Esophagus muscularis mucosa (tissue), 4 donors: ENCODE measurements at regions not wholly inside any gene's neighbourhood (a gene's known extent, or its start where the extent isn't known, plus 50 kb on each side); places are given as distances from the start of the nearest gene placed in this dataset.

Experiments used
- DNase-seq: peaks from one replicate; pipeline ENCODE4 v3.0.0-alpha.2; 2017; ENCODE audit errors: extremely low spot score
- H3K27ac ChIP-seq, 4 donors: fragments of 200-600 bp; sonication (generic); replicated peaks in 1 of 4; 1 replicate in 3 of 4; 2 replicates in 1 of 4; pipeline ENCODE4 v1.5.1; 2016 to 2019; ENCODE audit warnings: mild to moderate bottlenecking in 1 of 4
- H3K27me3 ChIP-seq, 4 donors: fragments of 200-600 bp; sonication (generic); one replicate each; pipeline versions ENCODE4 v1.5.1 to v1.6.0; 2016 to 2019
- H3K36me3 ChIP-seq, 4 donors: fragments of 200-600 bp; sonication (generic); one replicate each; pipeline ENCODE4 v1.5.1; 2016 to 2019
- H3K4me1 ChIP-seq, 4 donors: fragments of 200-600 bp; sonication (generic); one replicate each; pipeline ENCODE4 v1.5.1; 2016 to 2019
- H3K4me3 ChIP-seq, 4 donors: fragments of 200-600 bp; sonication (generic); 1 replicate in 2 of 4; 2 replicates in 2 of 4; pipeline ENCODE4 v1.5.1; 2016 to 2019; ENCODE audit warnings: mild to moderate bottlenecking in 4 of 4, moderate library complexity in 1 of 4
- H3K9me3 ChIP-seq, 4 donors: fragments of 200-600 bp; sonication (generic); 1 replicate in 3 of 4; 2 replicates in 1 of 4; pipeline ENCODE4 v1.5.1; 2016 to 2019
- EP300 ChIP-seq: sonication (generic); formaldehyde crosslinking; IDR thresholded peaks from one replicate; pipeline ENCODE4 v1.6.1; 2017; ENCODE audit warnings: antibody characterized with exemption
- POLR2A ChIP-seq: fragments of 450-650 bp; IDR thresholded peaks from one replicate; pipeline ENCODE4 v1.6.1; 2017; ENCODE audit warnings: antibody characterized with exemption, moderate library complexity, mild to moderate bottlenecking, low read depth
- POLR2AphosphoS5 ChIP-seq, 2 donors: sonication (generic); formaldehyde crosslinking; IDR thresholded peaks; one replicate each; pipeline ENCODE4 v1.6.1; 2017; ENCODE audit warnings: antibody characterized with exemption in 2 of 2
- WGBS: methylation state at CpG from one replicate; pipeline ENCODE4 v1.1.5; 2018; 5-methylcytosine and 5-hydroxymethylcytosine counted together
- intact Hi-C: fragments of 100-400 bp; cut with DNase I; formaldehyde crosslinking; loops from one replicate; pipeline ENCODE4 v1.15.1; 2023
- TF ChIP-seq, protein P1 (sequence below), 3 experiments: fragments of 200-600 bp in 2 of 3; fragments of 450-650 bp in 1 of 3; sonication (generic) in 2 of 3; IDR thresholded peaks; one replicate each; pipeline ENCODE4 v1.5.1; 2017 to 2019; ENCODE audit warnings: antibody characterized with exemption in 3 of 3, mild to moderate bottlenecking in 2 of 3, moderate library complexity in 1 of 3

DNA sequence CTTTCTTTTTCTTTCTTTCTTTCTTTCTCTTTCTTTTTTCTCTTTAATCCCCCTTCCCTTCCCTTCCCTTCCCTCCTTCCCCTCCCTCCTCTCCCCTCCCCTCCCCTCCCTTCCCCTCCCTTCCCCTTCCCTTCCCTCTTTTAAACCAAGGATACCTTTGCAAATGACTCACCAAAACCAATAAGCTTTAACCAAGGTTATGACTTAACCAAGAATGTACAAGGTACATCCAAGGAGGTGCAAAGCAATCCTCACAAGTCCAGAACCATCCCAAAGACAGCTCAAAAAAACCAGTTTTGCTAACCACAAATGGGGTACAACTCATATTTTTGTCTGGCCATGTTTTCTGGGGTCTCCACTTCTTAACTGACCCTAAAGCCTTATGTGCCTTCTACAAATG is 174.7 kb upstream of the PPP1R2C start:
- no peaks in the 10 kb centered on the region for H3K36me3 ChIP-seq
- no peaks in the 10 kb centered on the region for H3K4me1 ChIP-seq
- no peak overlapping the region for H3K4me3 ChIP-seq
- DNase-seq: no peak
- TF ChIP-seq, protein P1, sequence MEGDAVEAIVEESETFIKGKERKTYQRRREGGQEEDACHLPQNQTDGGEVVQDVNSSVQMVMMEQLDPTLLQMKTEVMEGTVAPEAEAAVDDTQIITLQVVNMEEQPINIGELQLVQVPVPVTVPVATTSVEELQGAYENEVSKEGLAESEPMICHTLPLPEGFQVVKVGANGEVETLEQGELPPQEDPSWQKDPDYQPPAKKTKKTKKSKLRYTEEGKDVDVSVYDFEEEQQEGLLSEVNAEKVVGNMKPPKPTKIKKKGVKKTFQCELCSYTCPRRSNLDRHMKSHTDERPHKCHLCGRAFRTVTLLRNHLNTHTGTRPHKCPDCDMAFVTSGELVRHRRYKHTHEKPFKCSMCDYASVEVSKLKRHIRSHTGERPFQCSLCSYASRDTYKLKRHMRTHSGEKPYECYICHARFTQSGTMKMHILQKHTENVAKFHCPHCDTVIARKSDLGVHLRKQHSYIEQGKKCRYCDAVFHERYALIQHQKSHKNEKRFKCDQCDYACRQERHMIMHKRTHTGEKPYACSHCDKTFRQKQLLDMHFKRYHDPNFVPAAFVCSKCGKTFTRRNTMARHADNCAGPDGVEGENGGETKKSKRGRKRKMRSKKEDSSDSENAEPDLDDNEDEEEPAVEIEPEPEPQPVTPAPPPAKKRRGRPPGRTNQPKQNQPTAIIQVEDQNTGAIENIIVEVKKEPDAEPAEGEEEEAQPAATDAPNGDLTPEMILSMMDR (IDR thresholded peaks at IDR 0.05): no peak
- TF ChIP-seq EP300: no peak
- no peak for TF ChIP-seq POLR2AphosphoS5 (IDR thresholded peaks at IDR 0.05)
- TF ChIP-seq POLR2A: no peak
- intact Hi-C loops: no loop called here
- H3K27ac ChIP-seq: no peak overlapping the region
- no peaks in the 10 kb centered on the region for H3K9me3 ChIP-seq
- H3K27me3 ChIP-seq: no peaks in the 10 kb centered on the region

DNA sequence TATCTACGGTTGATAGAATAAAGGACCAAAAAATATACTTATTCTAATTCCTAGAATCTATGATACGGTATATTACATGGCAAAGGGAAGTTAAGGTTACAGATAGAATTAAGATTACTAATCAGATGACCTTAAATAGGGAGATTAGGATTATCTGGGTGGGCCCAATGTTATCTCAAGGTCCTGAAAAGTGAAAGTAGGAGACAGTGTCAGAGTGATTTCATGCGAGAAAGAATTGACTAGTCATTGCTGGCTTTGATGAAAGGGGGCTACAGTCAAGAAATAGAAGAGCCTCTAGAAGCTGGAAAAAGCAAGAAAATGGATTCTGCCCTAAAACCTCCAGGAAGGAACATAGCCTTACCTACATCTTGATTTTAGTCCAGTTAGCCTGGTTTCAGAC is 176.9 kb upstream of the PPP1R2C start:
- Histone ChIP-seq H3K27me3 (no peaks in the 10 kb centered on the region), H3K9me3 (no peaks in the 10 kb centered on the region), H3K4me3 (no peak overlapping the region), H3K36me3 (no peaks in the 10 kb centered on the region), H3K27ac (no peak overlapping the region), H3K4me1 (no peaks in the 10 kb centered on the region)
- DNase-seq: no peak
- TF ChIP-seq EP300 (no peak), POLR2AphosphoS5 (IDR thresholded peaks at IDR 0.05) (no peak), POLR2A (no peak)
- TF ChIP-seq, protein P1 (IDR thresholded peaks at IDR 0.05): no peak
- intact Hi-C loops: no loop called here
- 88% methylated on average over 3 of the region's 3 CpGs for WGBS

DNA sequence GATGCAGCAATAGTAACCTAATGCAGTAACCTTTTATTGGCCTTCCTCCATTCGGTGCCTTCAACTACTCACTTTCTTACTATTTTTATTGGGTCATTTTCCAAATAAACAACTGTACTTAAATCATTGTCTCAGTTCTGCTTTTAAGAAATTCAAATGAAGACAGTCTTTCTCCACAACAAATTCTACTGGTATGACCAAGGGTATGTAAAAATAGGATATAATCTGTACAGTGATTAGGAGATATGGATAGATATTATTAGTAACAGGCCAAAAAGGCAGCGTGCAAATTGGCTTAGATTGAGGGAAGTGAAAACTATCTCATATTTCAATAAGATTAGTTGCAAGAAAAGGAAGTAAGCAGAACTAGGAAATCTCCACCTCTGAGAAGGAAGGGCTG is 177.4 kb upstream of the PPP1R2C start:
- H3K27me3 ChIP-seq: no peaks in the 10 kb centered on the region
- no peak overlapping the region for H3K4me3 ChIP-seq
- WGBS: 61% methylated on average over 2 of the region's 2 CpGs
- intact Hi-C loops: no loop called here
- no peaks in the 10 kb centered on the region for H3K36me3 ChIP-seq
- TF ChIP-seq EP300 (no peak), POLR2AphosphoS5 (IDR thresholded peaks at IDR 0.05) (no peak)
- H3K9me3 ChIP-seq: no peaks in the 10 kb centered on the region
- no peak for DNase-seq
- H3K27ac ChIP-seq: no peak overlapping the region
- no peaks in the 10 kb centered on the region for H3K4me1 ChIP-seq

DNA sequence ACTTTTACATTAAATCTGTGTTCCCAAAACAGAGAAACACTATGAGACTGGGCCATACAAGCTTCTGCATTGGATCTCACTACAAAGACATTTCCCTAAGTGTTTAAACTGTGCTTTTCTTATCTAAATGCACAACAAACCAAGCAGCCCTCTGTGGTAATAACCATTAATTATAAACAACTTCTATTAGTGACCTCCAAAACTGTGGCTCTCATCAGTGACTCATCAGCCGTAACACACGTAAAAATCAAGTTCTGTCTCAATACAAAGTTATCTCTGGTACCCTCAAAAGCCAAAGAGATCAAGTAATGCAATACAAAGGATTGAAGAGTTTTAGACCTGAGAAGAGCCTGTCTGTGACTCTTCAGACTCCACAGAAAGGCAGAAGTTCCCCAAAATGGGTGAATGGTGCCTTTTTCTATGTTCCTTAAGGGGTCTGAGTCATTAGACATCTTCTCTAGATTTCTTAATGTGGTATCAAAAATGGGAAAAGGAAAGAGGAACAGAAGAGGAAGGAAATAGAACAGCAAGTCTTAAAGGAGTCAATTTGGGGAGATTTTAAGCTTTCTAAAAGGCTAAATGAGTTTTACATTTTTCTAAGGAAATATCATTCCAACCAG is 189.8 kb upstream of the PPP1R2C start:
- no peak overlapping the region for H3K4me3 ChIP-seq

DNA sequence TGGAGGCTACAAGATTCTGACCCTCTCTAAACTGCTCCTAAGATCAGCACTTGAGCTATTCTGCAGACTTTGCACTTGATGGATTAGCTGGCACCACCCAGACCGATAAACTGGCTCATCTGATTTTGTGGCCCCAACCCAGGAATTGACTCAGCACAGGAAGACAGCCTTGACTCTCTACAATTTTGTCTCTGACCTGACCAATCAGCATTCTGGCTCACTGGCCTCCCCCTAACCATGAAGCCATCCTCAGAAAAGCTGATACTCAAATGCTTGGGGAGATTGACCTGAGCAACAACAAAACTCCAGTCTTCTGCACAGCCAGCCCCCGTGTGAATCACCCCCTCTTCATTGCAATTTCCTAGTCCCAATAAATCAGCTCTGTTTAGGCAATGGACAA is 195.4 kb upstream of the PPP1R2C start:
- DNase-seq: no peak
- no peaks in the 10 kb centered on the region for H3K27me3 ChIP-seq
- H3K4me1 ChIP-seq: no peaks in the 10 kb centered on the region
- WGBS: 59% methylated on average over 2 of the region's 2 CpGs
- intact Hi-C loops: no loop called here
- no peak overlapping the region for H3K4me3 ChIP-seq
- H3K27ac ChIP-seq: no peak overlapping the region
- TF ChIP-seq EP300: no peak
- TF ChIP-seq, protein P1 (IDR thresholded peaks at IDR 0.05): no peak
- no peak for TF ChIP-seq POLR2AphosphoS5 (IDR thresholded peaks at IDR 0.05)
- no peak for TF ChIP-seq POLR2A
- no peaks in the 10 kb centered on the region for H3K9me3 ChIP-seq
- H3K36me3 ChIP-seq: no peaks in the 10 kb centered on the region

More for the DNA sequence above, 189.8 kb upstream of the PPP1R2C start:
- no peaks in the 10 kb centered on the region for H3K9me3 ChIP-seq
- H3K36me3 ChIP-seq: no peaks in the 10 kb centered on the region
- H3K4me1 ChIP-seq: no peaks in the 10 kb centered on the region
- H3K27ac ChIP-seq: no peak overlapping the region
- H3K27me3 ChIP-seq: no peaks in the 10 kb centered on the region
- TF ChIP-seq POLR2A: no peak
- no peak for DNase-seq
- WGBS: 63% methylated on average over 2 of the region's 2 CpGs
- intact Hi-C loops: no loop called here

DNA sequence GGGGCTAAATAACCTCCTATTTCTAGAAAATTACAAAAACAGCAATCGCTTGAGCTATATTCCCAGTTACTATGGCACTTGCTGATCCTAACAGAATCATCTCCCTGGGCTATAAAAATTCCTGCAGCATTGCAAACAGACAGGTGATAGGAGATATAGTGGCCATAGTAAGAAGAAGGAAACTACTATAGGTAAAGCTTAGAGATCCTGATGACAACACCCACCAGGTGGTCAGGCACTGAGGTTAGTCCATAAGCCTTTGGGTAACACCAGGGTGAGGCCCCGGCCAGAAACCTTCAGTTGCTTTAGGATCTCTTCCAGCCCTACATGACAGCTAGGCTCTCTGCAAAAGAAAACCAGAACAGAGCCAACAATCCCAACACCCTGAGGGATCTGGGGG is 197.9 kb upstream of the PPP1R2C start:
- DNase-seq: no peak
- Histone ChIP-seq H3K4me1 (no peaks in the 10 kb centered on the region), H3K36me3 (no peaks in the 10 kb centered on the region), H3K9me3 (no peaks in the 10 kb centered on the region), H3K27me3 (no peaks in the 10 kb centered on the region), H3K4me3 (no peak overlapping the region), H3K27ac (no peak overlapping the region)
- intact Hi-C loops: no loop called here
- no peak for TF ChIP-seq EP300
- no peak for TF ChIP-seq POLR2A
- TF ChIP-seq, protein P1 (IDR thresholded peaks at IDR 0.05): no peak
- WGBS: 85% methylated on average over 2 of the region's 2 CpGs
